GM18867 (cell line): ENCODE measurements at regions not wholly inside any gene's neighbourhood (a gene's known extent, or its start where the extent isn't known, plus 50 kb on each side); places are given as distances from the start of the nearest gene placed in this dataset.
"Not testable (repeated sequence)": the region's sequence is repeated elsewhere in the genome, so short reads cannot be mapped to it uniquely, and the experiment has no call there.

ENCODE experiments used
- ATAC-seq: cut with Tn5 transposase; IDR thresholded peaks from one replicate; pipeline ENCODE4 v1.9.1; 2021; ENCODE audit warnings: mild to moderate bottlenecking, moderate library complexity; ENCODE audit not compliant: unreplicated experiment

GRCh38 chr10:4280461-4281189 is 495.6 kb upstream of the KLF6 start:
- no peak for ATAC-seq

GRCh38 chr10:4279655-4280054 is 494.6 kb upstream of the KLF6 start:
- ATAC-seq, result no peak

GRCh38 chr10:4278186-4278585 is 493.2 kb upstream of the KLF6 start:
- ATAC-seq, result no peak

- no peak for ATAC-seq
Measured at GRCh38 chr10:4276151-4276550, 491.1 kb upstream of the KLF6 start.

GRCh38 chr10:4274671-4275070 is 489.7 kb upstream of the KLF6 start:
- ATAC-seq, result not testable (repeated sequence)

GRCh38 chr10:4271193-4271592 is 486.2 kb upstream of the KLF6 start:
- ATAC-seq, result no peak

- no peak for ATAC-seq
Measured at GRCh38 chr10:4270116-4270515, 485.1 kb upstream of the KLF6 start.

GRCh38 chr10:4268490-4268889 is 483.5 kb upstream of the KLF6 start:
- not testable (repeated sequence) for ATAC-seq

- no peak for ATAC-seq
Measured at GRCh38 chr10:4267086-4267773, 482.2 kb upstream of the KLF6 start.

GRCh38 chr10:4266416-4267085 is 481.5 kb upstream of the KLF6 start:
- ATAC-seq, result no peak

- no peak for ATAC-seq
Measured at GRCh38 chr10:4265964-4266363, 481.0 kb upstream of the KLF6 start.

- ATAC-seq, result no peak
Measured at GRCh38 chr10:4264209-4264865, 479.3 kb upstream of the KLF6 start.

GRCh38 chr10:4263601-4263921 is 478.6 kb upstream of the KLF6 start:
- ATAC-seq, result no peak

GRCh38 chr10:4262870-4263600 is 478.0 kb upstream of the KLF6 start:
- ATAC-seq, result no peak

GRCh38 chr10:4262449-4262848 is 477.4 kb upstream of the KLF6 start:
- no peak for ATAC-seq

- no peak for ATAC-seq
Measured at GRCh38 chr10:4260483-4261124, 475.6 kb upstream of the KLF6 start.

- ATAC-seq, result no peak
Measured at GRCh38 chr10:4257939-4258465, 473.0 kb upstream of the KLF6 start.

GRCh38 chr10:4256971-4257370 is 472.0 kb upstream of the KLF6 start:
- no peak for ATAC-seq

GRCh38 chr10:4255751-4256150 is 470.7 kb upstream of the KLF6 start:
- ATAC-seq, result no peak
